RWPE1 (cell line): ENCODE measurements at regions not wholly inside any gene's neighbourhood (a gene's known extent, or its start where the extent isn't known, plus 50 kb on each side); places are given as distances from the start of the nearest gene placed in this dataset.

Experiments used
- CTCF ChIA-PET: fragments of 350-600 bp; sonication (Branson Sonifier 250); formaldehyde crosslinking; extraction: SDS; loops from one replicate; lab custom pipeline; 2021; lab: Yijun Ruan, JAX
- POLR2A ChIA-PET: fragments of 400-600 bp; formaldehyde crosslinking; extraction: SDS; loops from one replicate; lab custom pipeline; 2020; ENCODE audit warnings: antibody characterized with exemption; ENCODE audit not compliant: low non-redundant PET; lab: Yijun Ruan, JAX
- DNase-seq: peaks from one replicate; pipeline ENCODE4 v3.0.0; 2012; ENCODE audit warnings: low spot score
- H3K27ac ChIP-seq: fragments of 450-650 bp; 2 replicates; pipeline ENCODE4 v1.5.1; 2017
- TF ChIP-seq, protein P1 (sequence below): fragments of 450-650 bp; conservative IDR thresholded peaks from 2 replicates; pipeline ENCODE4 v1.5.1; 2017; ENCODE audit warnings: low read depth, mild to moderate bottlenecking

GRCh38 chr9:87441251-87441650, 56.4 kb upstream of the DAPK1 start:
- H3K27ac ChIP-seq = no peak overlapping the region
- TF ChIP-seq, protein P1, sequence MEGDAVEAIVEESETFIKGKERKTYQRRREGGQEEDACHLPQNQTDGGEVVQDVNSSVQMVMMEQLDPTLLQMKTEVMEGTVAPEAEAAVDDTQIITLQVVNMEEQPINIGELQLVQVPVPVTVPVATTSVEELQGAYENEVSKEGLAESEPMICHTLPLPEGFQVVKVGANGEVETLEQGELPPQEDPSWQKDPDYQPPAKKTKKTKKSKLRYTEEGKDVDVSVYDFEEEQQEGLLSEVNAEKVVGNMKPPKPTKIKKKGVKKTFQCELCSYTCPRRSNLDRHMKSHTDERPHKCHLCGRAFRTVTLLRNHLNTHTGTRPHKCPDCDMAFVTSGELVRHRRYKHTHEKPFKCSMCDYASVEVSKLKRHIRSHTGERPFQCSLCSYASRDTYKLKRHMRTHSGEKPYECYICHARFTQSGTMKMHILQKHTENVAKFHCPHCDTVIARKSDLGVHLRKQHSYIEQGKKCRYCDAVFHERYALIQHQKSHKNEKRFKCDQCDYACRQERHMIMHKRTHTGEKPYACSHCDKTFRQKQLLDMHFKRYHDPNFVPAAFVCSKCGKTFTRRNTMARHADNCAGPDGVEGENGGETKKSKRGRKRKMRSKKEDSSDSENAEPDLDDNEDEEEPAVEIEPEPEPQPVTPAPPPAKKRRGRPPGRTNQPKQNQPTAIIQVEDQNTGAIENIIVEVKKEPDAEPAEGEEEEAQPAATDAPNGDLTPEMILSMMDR = no peak
- ChIA-PET CTCF (no interaction called here), POLR2A (no interaction called here)
- no peak for DNase-seq

DNA sequence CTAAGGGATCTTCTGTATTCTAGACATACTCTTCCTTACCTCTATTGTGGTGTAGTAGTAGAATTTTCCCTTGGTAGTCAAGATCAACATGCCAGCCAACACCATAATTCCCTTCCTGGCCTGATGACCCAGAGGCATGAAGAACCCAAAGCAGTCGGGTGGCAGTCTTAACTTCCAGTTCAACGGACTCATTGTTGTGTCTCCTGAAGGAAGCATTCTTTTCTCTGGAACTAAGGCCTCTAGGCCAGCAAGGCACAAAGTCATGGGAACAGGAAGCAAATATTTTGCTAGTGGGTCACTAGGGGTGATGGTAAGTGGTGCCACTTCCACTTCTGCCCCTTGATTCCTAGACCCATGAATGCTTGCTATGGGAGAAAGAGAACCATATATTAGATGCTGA, 55.2 kb upstream of the DAPK1 start:
- no peak overlapping the region for H3K27ac ChIP-seq
- TF ChIP-seq, protein P1 = no peak
- CTCF ChIA-PET = no interaction called here
- no peak for DNase-seq
- POLR2A ChIA-PET = no interaction called here

DNA sequence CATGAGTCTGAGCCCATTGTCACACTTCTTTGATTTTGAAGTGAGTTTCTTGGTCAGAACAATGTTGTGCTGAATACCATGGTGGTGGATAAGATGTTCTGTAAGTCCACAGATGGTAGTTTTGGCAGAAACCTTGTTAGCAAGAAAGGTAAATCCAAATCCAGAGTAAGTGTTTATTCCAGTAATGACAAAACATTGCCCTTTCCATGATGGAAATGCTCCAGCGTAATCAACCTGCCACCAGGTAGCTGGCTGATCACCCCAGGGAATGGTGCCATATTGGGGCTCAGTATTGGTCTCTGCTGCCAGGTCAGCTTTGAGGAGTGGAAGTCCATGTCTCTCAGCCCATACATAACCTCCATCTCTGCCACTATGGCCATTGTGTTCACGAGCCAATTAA, 54.7 kb upstream of the DAPK1 start:
- ChIA-PET CTCF (no interaction called here), POLR2A (no interaction called here)
- TF ChIP-seq, protein P1 = no peak
- no peak overlapping the region for H3K27ac ChIP-seq
- DNase-seq = no peak

DNA sequence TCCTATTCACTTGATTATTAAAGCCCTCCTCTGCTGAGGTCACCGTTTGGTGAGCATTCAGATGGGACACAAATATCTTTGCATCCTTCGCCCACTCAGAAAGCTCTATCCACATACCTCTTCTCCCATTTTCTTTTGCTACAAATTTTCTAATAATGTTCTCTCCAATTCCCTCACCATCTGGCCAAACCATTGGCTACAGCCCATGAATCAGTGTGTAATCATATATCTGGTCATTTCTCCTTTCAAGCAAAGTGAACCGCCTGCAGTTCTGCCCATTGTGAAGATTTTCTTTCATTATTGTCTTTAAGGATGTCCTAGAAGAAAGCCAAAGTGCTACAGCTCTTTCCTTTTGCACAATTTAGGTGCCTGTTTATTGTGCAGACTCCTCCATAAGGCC, 54.2 kb upstream of the DAPK1 start:
- POLR2A ChIA-PET = no interaction called here
- CTCF ChIA-PET = no interaction called here

DNA sequence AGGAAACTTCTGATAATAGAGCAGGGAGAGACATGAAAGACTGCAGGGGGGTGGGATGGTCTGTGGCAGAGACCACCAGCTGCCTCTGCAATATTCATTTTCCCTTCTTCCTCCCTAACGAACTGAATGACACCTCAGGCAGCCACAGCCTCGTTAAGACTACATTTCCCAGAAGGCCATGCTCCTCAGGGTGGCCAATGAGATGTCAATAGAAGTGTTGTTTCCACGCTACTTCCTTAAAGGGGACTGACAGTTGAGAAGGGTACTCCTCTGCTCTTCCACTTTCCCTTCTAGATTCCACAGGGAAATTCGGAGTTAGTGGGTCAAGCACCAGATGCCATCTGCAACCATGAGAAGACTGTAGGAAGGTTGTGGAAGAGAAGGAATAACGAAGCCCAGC, 52.0 kb upstream of the DAPK1 start:
- DNase-seq = peak; percentile 39
- TF ChIP-seq, protein P1 = no peak
- ChIA-PET POLR2A (no interaction called here), CTCF (no interaction called here)
- H3K27ac ChIP-seq = no peak overlapping the region

More for the DNA sequence above, 54.2 kb upstream of the DAPK1 start:
- no peak for DNase-seq
- TF ChIP-seq, protein P1 = no peak
- no peak overlapping the region for H3K27ac ChIP-seq

GRCh38 chr9:87446527-87446926, 51.1 kb upstream of the DAPK1 start:
- DNase-seq = no peak
- no peak overlapping the region for H3K27ac ChIP-seq
- TF ChIP-seq, protein P1 = no peak
- POLR2A ChIA-PET = no interaction called here
- CTCF ChIA-PET = no interaction called here
